GM10266 (cell line): ENCODE measurements at regions not wholly inside any gene's neighbourhood (a gene's known extent, or its start where the extent isn't known, plus 50 kb on each side); places are given as distances from the start of the nearest gene placed in this dataset.

Experiments
- DNase-seq: peaks from one replicate; pipeline ENCODE4 v3.0.0; 2012; ENCODE audit errors: extremely low spot score
- CTCF ChIP-seq: IDR thresholded peaks from 2 replicates; pipeline ENCODE4 v1.5.1; 2012; ENCODE audit warnings: mild to moderate bottlenecking, low read depth; ENCODE audit not compliant: control insufficient read depth, insufficient read depth; ENCODE audit errors: missing control alignments

- TF ChIP-seq CTCF = no peak
These were observed 292.9 kb upstream of the SLIT2 start for GRCh38 chr4:19958848-19959247.

GRCh38 chr4:19947349-19947748 is 304.4 kb upstream of the SLIT2 start:
- no peak for TF ChIP-seq CTCF
- DNase-seq = no peak

More at GRCh38 chr4:19958848-19959247, 292.9 kb upstream of the SLIT2 start:
- no peak for DNase-seq

- no peak for TF ChIP-seq CTCF
- DNase-seq = no peak
These were observed 305.7 kb upstream of the SLIT2 start for GRCh38 chr4:19945979-19946380.

- no peak for DNase-seq
- TF ChIP-seq CTCF = no peak
These were observed 306.2 kb upstream of the SLIT2 start for GRCh38 chr4:19945501-19945900.

- TF ChIP-seq CTCF = no peak
- no peak for DNase-seq
These were observed 306.9 kb upstream of the SLIT2 start for GRCh38 chr4:19944806-19945205.

GRCh38 chr4:19944251-19944650 is 307.5 kb upstream of the SLIT2 start:
- no peak for DNase-seq
- TF ChIP-seq CTCF = no peak

- no peak for DNase-seq
These were observed 310.3 kb upstream of the SLIT2 start for GRCh38 chr4:19941434-19941833.

More at GRCh38 chr4:19941434-19941833, 310.3 kb upstream of the SLIT2 start:
- TF ChIP-seq CTCF = no peak
